ENCODE measurements at regions not wholly inside any gene's neighbourhood (a gene's known extent, or its start where the extent isn't known, plus 50 kb on each side); places are given as distances from the start of the nearest gene placed in this dataset.

GRCh38 chr16:86285938-86286921, 224.1 kb upstream of the FOXF1 start:
- TF ChIP-seq SPI1 (IDR thresholded peaks at IDR 0.05; ENCODE audit: borderline replicate concordance, low read depth), result no peak
- no peak for TF ChIP-seq CTCF (IDR thresholded peaks at IDR 0.05; ENCODE audit: insufficient read depth, low read length)
- no peak for TF ChIP-seq REST (IDR thresholded peaks at IDR 0.05; ENCODE audit: insufficient replicate concordance, low read depth)
- no peak for TF ChIP-seq POLR2AphosphoS5 (IDR thresholded peaks at IDR 0.05; ENCODE audit: low read depth)

Data from HL-60 (cell line).